PC-9 (cell line): ENCODE measurements at regions not wholly inside any gene's neighbourhood (a gene's known extent, or its start where the extent isn't known, plus 50 kb on each side); places are given as distances from the start of the nearest gene placed in this dataset.

ENCODE experiments used
- BruUV-seq: library from RNA; stranded (reverse); fragments of 400-500 nt; replicated peaks from 2 replicates; lab custom pipeline; 2021; lab: Mats Ljungman, UMichigan
- CTCF ChIA-PET: fragments of 300-600 bp; sonication (Branson Sonifier 250); formaldehyde crosslinking; loops from one replicate; lab custom pipeline; 2022; ENCODE audit warnings: antibody characterized with exemption; lab: Charles Lee
- POLR2A ChIA-PET: fragments of 300-600 bp; sonication (Branson Sonifier 250); formaldehyde crosslinking; loops from one replicate; lab custom pipeline; 2022; ENCODE audit warnings: antibody characterized with exemption; ENCODE audit not compliant: unreplicated experiment; lab: Charles Lee
- DNase-seq, 2 experiments: peaks; one replicate each; pipeline versions ENCODE4 v3.0.0 to v3.0.0-alpha.2; 2015 to 2022; ENCODE audit warnings: mixed read lengths in 1 of 2
- H2AFZ ChIP-seq: fragments of 200-600 bp; sonication (generic); 2 replicates; pipeline ENCODE4 v1.8.1; 2017; ENCODE audit warnings: antibody characterized with exemption
- H3F3A ChIP-seq: fragments of 200-600 bp; sonication (generic); 2 replicates; pipeline ENCODE4 v1.8.1; 2017; ENCODE audit warnings: antibody characterized with exemption, mild to moderate bottlenecking, low read depth; ENCODE audit not compliant: insufficient read depth
- H3K27ac ChIP-seq: fragments of 200-600 bp; sonication (generic); 2 replicates; pipeline ENCODE4 v1.6.1; 2016; ENCODE audit warnings: mixed run types
- H3K27me3 ChIP-seq: fragments of 200-600 bp; sonication (generic); 2 replicates; pipeline ENCODE4 v1.6.1; 2016; ENCODE audit warnings: low read depth, mixed run types; ENCODE audit not compliant: insufficient read depth
- H3K36me3 ChIP-seq: fragments of 200-600 bp; sonication (generic); 2 replicates; pipeline ENCODE4 v1.6.1; 2016; ENCODE audit warnings: low read depth, mixed run types
- H3K4me1 ChIP-seq: fragments of 200-600 bp; sonication (generic); replicated peaks from 2 replicates; pipeline ENCODE4 v1.6.1; 2016; ENCODE audit warnings: mixed run types; ENCODE audit not compliant: insufficient read depth
- H3K4me2 ChIP-seq: fragments of 200-600 bp; sonication (generic); 2 replicates; pipeline ENCODE4 v1.6.1; 2017; ENCODE audit warnings: mixed run types
- H3K4me3 ChIP-seq: fragments of 200-600 bp; sonication (generic); 2 replicates; pipeline ENCODE4 v1.6.1; 2016; ENCODE audit warnings: mixed run types
- H3K79me2 ChIP-seq: fragments of 200-600 bp; sonication (generic); 2 replicates; pipeline ENCODE4 v1.6.1; 2017; ENCODE audit warnings: low read depth, mixed run types
- H3K9me2 ChIP-seq: fragments of 200-600 bp; sonication (generic); 2 replicates; pipeline ENCODE4 v1.8.1; 2017; ENCODE audit warnings: mild to moderate bottlenecking; ENCODE audit not compliant: insufficient read depth
- H3K9me3 ChIP-seq: fragments of 200-600 bp; sonication (generic); 2 replicates; pipeline ENCODE4 v1.8.1; 2016; ENCODE audit warnings: low read depth; ENCODE audit not compliant: insufficient read depth
- H4K20me1 ChIP-seq: fragments of 200-600 bp; sonication (generic); 2 replicates; pipeline ENCODE4 v1.8.1; 2017; ENCODE audit not compliant: insufficient read depth
- CTCF ChIP-seq: fragments of 200-600 bp; sonication (generic); conservative IDR thresholded peaks from 2 replicates; pipeline ENCODE4 v1.6.1; 2017; ENCODE audit warnings: mixed run types, antibody characterized with exemption, mild to moderate bottlenecking, moderate library complexity
- EZH2 ChIP-seq: fragments of 200-600 bp; sonication (generic); IDR thresholded peaks from 2 replicates; pipeline ENCODE4 v1.8.0; 2017; ENCODE audit warnings: antibody characterized with exemption, low read depth
- intact Hi-C: fragments of 100-400 bp; cut with micrococcal nuclease; formaldehyde crosslinking; loops from one replicate; pipeline ENCODE4 v1.10.0; 2022; ENCODE audit not compliant: unreplicated experiment

- H4K20me1 ChIP-seq = no peaks in the 10 kb centered on the region
- no peak overlapping the region for H3K27ac ChIP-seq
- DNase-seq = no peak
- H3F3A ChIP-seq = no peaks in the 10 kb centered on the region
- no peaks in the 10 kb centered on the region for H3K9me2 ChIP-seq
- no peaks in the 10 kb centered on the region for H3K4me1 ChIP-seq
- H3K4me2 ChIP-seq = no peak overlapping the region
- intact Hi-C loops = no loop called here
- TF ChIP-seq EZH2 = no peak
- no peak for TF ChIP-seq CTCF
- H3K79me2 ChIP-seq = no peaks in the 10 kb centered on the region
- peaks cover 23% of the 10 kb centered on the region for H3K27me3 ChIP-seq
- no peak overlapping the region for H2AFZ ChIP-seq
- H3K4me3 ChIP-seq = no peak overlapping the region
- POLR2A ChIA-PET = no interaction called here
- H3K9me3 ChIP-seq = no peaks in the 10 kb centered on the region
- BruUV-seq = no TSS peak
- H3K36me3 ChIP-seq = no peaks in the 10 kb centered on the region
- CTCF ChIA-PET = no interaction called here
Measured at GRCh38 chr3:132912416-132912753, 125.8 kb upstream of the TMEM108 start.

GRCh38 chr3:132911741-132912415, 126.3 kb upstream of the TMEM108 start:
- no peak overlapping the region for H3K27ac ChIP-seq
- H3K36me3 ChIP-seq = no peaks in the 10 kb centered on the region
- no TSS peak for BruUV-seq
- no peaks in the 10 kb centered on the region for H3K9me3 ChIP-seq
- no peak for DNase-seq
- intact Hi-C loops = no loop called here
- H2AFZ ChIP-seq = no peak overlapping the region
- H3K9me2 ChIP-seq = no peaks in the 10 kb centered on the region
- CTCF ChIA-PET = no interaction called here
- TF ChIP-seq EZH2 (no peak), CTCF (no peak)
- H3K4me1 ChIP-seq = no peaks in the 10 kb centered on the region
- H3K4me3 ChIP-seq = no peak overlapping the region
- no peaks in the 10 kb centered on the region for H3F3A ChIP-seq
- H3K4me2 ChIP-seq = no peak overlapping the region
- POLR2A ChIA-PET = no interaction called here
- H3K79me2 ChIP-seq = no peaks in the 10 kb centered on the region
- peaks cover 28% of the 10 kb centered on the region for H3K27me3 ChIP-seq
- no peaks in the 10 kb centered on the region for H4K20me1 ChIP-seq

GRCh38 chr3:132907293-132907692, 130.9 kb upstream of the TMEM108 start:
- H3K27me3 ChIP-seq = peaks cover 27% of the 10 kb centered on the region
- H4K20me1 ChIP-seq = no peaks in the 10 kb centered on the region
- no peaks in the 10 kb centered on the region for H3K4me1 ChIP-seq
- H3K9me2 ChIP-seq = no peaks in the 10 kb centered on the region
- intact Hi-C loops = no loop called here
- H3K79me2 ChIP-seq = no peaks in the 10 kb centered on the region
- no peak overlapping the region for H2AFZ ChIP-seq
- H3K4me2 ChIP-seq = no peak overlapping the region
- TF ChIP-seq CTCF (no peak), EZH2 (no peak)
- ChIA-PET CTCF (no interaction called here), POLR2A (no interaction called here)
- H3K36me3 ChIP-seq = no peaks in the 10 kb centered on the region
- no peak for DNase-seq
- no peak overlapping the region for H3K4me3 ChIP-seq
- BruUV-seq = no TSS peak
- no peaks in the 10 kb centered on the region for H3K9me3 ChIP-seq
- no peak overlapping the region for H3K27ac ChIP-seq
- no peaks in the 10 kb centered on the region for H3F3A ChIP-seq
